NT2/D1 (cell line): ENCODE measurements at regions not wholly inside any gene's neighbourhood (a gene's known extent, or its start where the extent isn't known, plus 50 kb on each side); places are given as distances from the start of the nearest gene placed in this dataset.

Source experiments
- DNase-seq: peaks from one replicate; pipeline ENCODE4 v3.0.0-alpha.2; 2011; ENCODE audit warnings: low read depth, low spot score
- H3K27me3 ChIP-seq: 2 replicates; pipeline ENCODE4 v1.6.0; 2011; ENCODE audit warnings: mild to moderate bottlenecking; ENCODE audit not compliant: insufficient read length, insufficient read depth
- H3K36me3 ChIP-seq: 2 replicates; pipeline ENCODE4 v1.6.1; 2011; ENCODE audit warnings: mild to moderate bottlenecking, low read length, mixed read lengths; ENCODE audit not compliant: insufficient read depth, insufficient read length
- H3K4me1 ChIP-seq: 2 replicates; pipeline ENCODE4 v1.5.1; 2011; ENCODE audit not compliant: insufficient read depth, insufficient read length
- H3K4me3 ChIP-seq: 2 replicates; pipeline ENCODE4 v1.5.1; 2011; ENCODE audit warnings: low read depth; ENCODE audit not compliant: insufficient read length
- H3K9ac ChIP-seq: 2 replicates; pipeline ENCODE4 v1.6.0; 2011; ENCODE audit warnings: low read depth; ENCODE audit not compliant: insufficient read length
- H3K9me3 ChIP-seq: 2 replicates; pipeline ENCODE4 v1.5.1; 2011; ENCODE audit warnings: mild to moderate bottlenecking, low read length; ENCODE audit not compliant: insufficient read depth
- SUZ12 ChIP-seq: IDR thresholded peaks from 2 replicates; pipeline ENCODE4 v1.6.1; 2011; ENCODE audit not compliant: insufficient read length, insufficient read depth; ENCODE audit errors: extremely low read depth
- YY1 ChIP-seq: IDR thresholded peaks from 2 replicates; pipeline ENCODE4 v1.6.1; 2011; ENCODE audit not compliant: insufficient read length, insufficient read depth
- ZNF274 ChIP-seq: IDR thresholded peaks from 2 replicates; pipeline ENCODE4 v1.6.1; 2011; ENCODE audit warnings: mild to moderate bottlenecking, low read depth, low read length

GRCh38 chr2:61693744-61694143 lies 155.6 kb upstream of the XPO1 start:
- Histone ChIP-seq H3K9me3 (no peaks in the 10 kb centered on the region), H3K27me3 (no peaks in the 10 kb centered on the region), H3K9ac (peak overlapping the region; percentile 74), H3K36me3 (no peaks in the 10 kb centered on the region), H3K4me3 (peak overlapping the region; percentile 63), H3K4me1 (no peaks in the 10 kb centered on the region)
- DNase-seq, result no peak
- no peak for TF ChIP-seq ZNF274
- no peak for TF ChIP-seq YY1
- TF ChIP-seq SUZ12, result no peak

- no peak for DNase-seq
- H3K9me3 ChIP-seq, result no peaks in the 10 kb centered on the region
- no peaks in the 10 kb centered on the region for H3K36me3 ChIP-seq
- H3K9ac ChIP-seq, result no peak overlapping the region
- H3K27me3 ChIP-seq, result no peaks in the 10 kb centered on the region
- TF ChIP-seq SUZ12 (no peak), ZNF274 (no peak), YY1 (no peak)
- no peaks in the 10 kb centered on the region for H3K4me1 ChIP-seq
- no peak overlapping the region for H3K4me3 ChIP-seq
Measured at GRCh38 chr2:61690078-61690596, 152.0 kb upstream of the XPO1 start.

GRCh38 chr2:61689568-61689967 lies 151.4 kb upstream of the XPO1 start:
- H3K9ac ChIP-seq, result no peak overlapping the region
- TF ChIP-seq YY1, result no peak
- no peak for TF ChIP-seq SUZ12
- no peak for TF ChIP-seq ZNF274

GRCh38 chr2:61688369-61689334 lies 150.5 kb upstream of the XPO1 start:
- Histone ChIP-seq H3K4me3 (no peak overlapping the region), H3K27me3 (no peaks in the 10 kb centered on the region), H3K4me1 (no peaks in the 10 kb centered on the region), H3K36me3 (no peaks in the 10 kb centered on the region), H3K9me3 (no peaks in the 10 kb centered on the region), H3K9ac (no peak overlapping the region)
- TF ChIP-seq SUZ12 (no peak), ZNF274 (no peak), YY1 (no peak)
- no peak for DNase-seq

More at GRCh38 chr2:61689568-61689967, 151.4 kb upstream of the XPO1 start:
- DNase-seq, result no peak
- H3K36me3 ChIP-seq, result no peaks in the 10 kb centered on the region
- H3K27me3 ChIP-seq, result no peaks in the 10 kb centered on the region
- H3K4me1 ChIP-seq, result no peaks in the 10 kb centered on the region
- no peak overlapping the region for H3K4me3 ChIP-seq
- no peaks in the 10 kb centered on the region for H3K9me3 ChIP-seq

- Histone ChIP-seq H3K4me1 (no peaks in the 10 kb centered on the region), H3K9me3 (peaks cover 13% of the 10 kb centered on the region), H3K9ac (no peak overlapping the region), H3K36me3 (no peaks in the 10 kb centered on the region), H3K27me3 (no peaks in the 10 kb centered on the region), H3K4me3 (no peak overlapping the region)
- TF ChIP-seq SUZ12 (no peak), YY1 (no peak), ZNF274 (no peak)
- DNase-seq, result no peak
Measured at GRCh38 chr2:61679096-61679495, 140.9 kb upstream of the XPO1 start.

- Histone ChIP-seq H3K9me3 (peaks cover 13% of the 10 kb centered on the region), H3K36me3 (no peaks in the 10 kb centered on the region), H3K9ac (no peak overlapping the region), H3K4me1 (no peaks in the 10 kb centered on the region), H3K27me3 (no peaks in the 10 kb centered on the region), H3K4me3 (no peak overlapping the region)
- TF ChIP-seq YY1 (no peak), SUZ12 (no peak), ZNF274 (no peak)
- DNase-seq, result no peak
Measured at GRCh38 chr2:61677942-61678341, 139.8 kb upstream of the XPO1 start.

- no peak for DNase-seq
- Histone ChIP-seq H3K4me1 (no peaks in the 10 kb centered on the region), H3K9ac (no peak overlapping the region), H3K36me3 (no peaks in the 10 kb centered on the region), H3K4me3 (no peak overlapping the region), H3K9me3 (peaks cover 13% of the 10 kb centered on the region), H3K27me3 (no peaks in the 10 kb centered on the region)
- TF ChIP-seq ZNF274, result no peak
- TF ChIP-seq YY1, result no peak
- TF ChIP-seq SUZ12, result no peak
Measured at GRCh38 chr2:61677306-61677705, 139.2 kb upstream of the XPO1 start.
